WTC11 (cell line): ENCODE measurements at regions not wholly inside any gene's neighbourhood (a gene's known extent, or its start where the extent isn't known, plus 50 kb on each side); places are given as distances from the start of the nearest gene placed in this dataset.

Source experiments
- ATAC-seq: fragments of 200-7000 bp; cut with Tn5 transposase; 2 replicates; pipeline ENCODE4 v1.10.0; 2021; ENCODE audit warnings: mild to moderate bottlenecking, moderate library complexity
- CTCF ChIA-PET: fragments of 300-600 bp; sonication (Branson Sonifier 250); formaldehyde crosslinking; loops from one replicate; lab custom pipeline; 2021; ENCODE audit warnings: antibody characterized with exemption; lab: Charles Lee
- POLR2A ChIA-PET: fragments of 350-600 bp; sonication (Branson Sonifier 250); formaldehyde crosslinking; loops from one replicate; lab custom pipeline; 2021; ENCODE audit warnings: antibody characterized with exemption; lab: Charles Lee
- DNase-seq: peaks from one replicate; pipeline ENCODE4 v3.0.0; 2021; ENCODE audit warnings: low spot score
- H3K27ac Mint-ChIP-seq: 2 replicates; pipeline ENCODE4 v1.8.0; 2021; ENCODE audit warnings: mixed read lengths
- H3K27me3 Mint-ChIP-seq: 2 replicates; pipeline ENCODE4 v1.8.0; 2021; ENCODE audit warnings: low read depth, mild to moderate bottlenecking, moderate library complexity, mixed read lengths
- H3K36me3 Mint-ChIP-seq: 2 replicates; pipeline ENCODE4 v1.8.0; 2021; ENCODE audit warnings: mixed read lengths
- H3K4me1 Mint-ChIP-seq: 2 replicates; pipeline ENCODE4 v1.8.0; 2022; ENCODE audit warnings: mixed read lengths
- H3K4me3 Mint-ChIP-seq: 2 replicates; pipeline ENCODE4 v1.8.0; 2021; ENCODE audit warnings: mild to moderate bottlenecking, moderate library complexity, mixed read lengths
- H3K9me3 Mint-ChIP-seq: 2 replicates; pipeline ENCODE4 v1.8.0; 2021; ENCODE audit warnings: mixed read lengths
- ATF1 ChIP-seq: sonication (generic); formaldehyde crosslinking; IDR thresholded peaks from 2 replicates; pipeline ENCODE4 v1.8.1; 2023; ENCODE audit warnings: mild to moderate bottlenecking, moderate library complexity, missing genetic modification reagents
- ATF3 ChIP-seq: sonication (generic); formaldehyde crosslinking; conservative IDR thresholded peaks from 2 replicates; pipeline ENCODE4 v1.8.1; 2022; ENCODE audit warnings: mild to moderate bottlenecking, missing genetic modification reagents
- CREB1 ChIP-seq: sonication (generic); formaldehyde crosslinking; IDR thresholded peaks from 2 replicates; pipeline ENCODE4 v1.8.0; 2023; ENCODE audit warnings: mild to moderate bottlenecking, missing genetic modification reagents
- CTCF ChIP-seq: fragments of 200-600 bp; IDR thresholded peaks from 2 replicates; pipeline ENCODE4 v1.8.0; 2022; ENCODE audit warnings: antibody characterized with exemption
- E2F1 ChIP-seq: sonication (generic); formaldehyde crosslinking; IDR thresholded peaks from 2 replicates; pipeline ENCODE4 v1.8.0; 2022; ENCODE audit warnings: mild to moderate bottlenecking, missing genetic modification reagents
- EMX1 ChIP-seq: fragments of 250-450 bp; sonication (Bioruptor Pico); IDR thresholded peaks from 2 replicates; pipeline ENCODE4 v1.8.0; 2021; ENCODE audit warnings: mild to moderate bottlenecking
- HMGXB4 ChIP-seq: sonication (generic); formaldehyde crosslinking; IDR thresholded peaks from 2 replicates; pipeline ENCODE4 v1.8.1; 2023; ENCODE audit warnings: mild to moderate bottlenecking, moderate library complexity, missing genetic modification reagents
- IRF1 ChIP-seq: sonication (generic); formaldehyde crosslinking; IDR thresholded peaks from 2 replicates; pipeline ENCODE4 v1.8.0; 2023; ENCODE audit warnings: missing genetic modification reagents
- IRF2 ChIP-seq: sonication (generic); formaldehyde crosslinking; IDR thresholded peaks from 2 replicates; pipeline ENCODE4 v1.8.0; 2022; ENCODE audit warnings: low read depth, missing genetic modification reagents, borderline replicate concordance
- JAZF1 ChIP-seq: fragments of 250-450 bp; sonication (Bioruptor Pico); IDR thresholded peaks from 2 replicates; pipeline ENCODE4 v1.9.0; 2021; ENCODE audit warnings: moderate library complexity, mild to moderate bottlenecking, inconsistent platforms
- MAX ChIP-seq: sonication (generic); formaldehyde crosslinking; IDR thresholded peaks from 2 replicates; pipeline ENCODE4 v1.8.0; 2022; ENCODE audit warnings: mild to moderate bottlenecking, missing genetic modification reagents
- MLX ChIP-seq: sonication (generic); formaldehyde crosslinking; IDR thresholded peaks from 2 replicates; pipeline ENCODE4 v1.8.1; 2023; ENCODE audit warnings: mild to moderate bottlenecking, missing genetic modification reagents, moderate library complexity
- MXD4 ChIP-seq: fragments of 250-450 bp; sonication (Bioruptor Pico); IDR thresholded peaks from 2 replicates; pipeline ENCODE4 v1.8.0; 2021; ENCODE audit warnings: mild to moderate bottlenecking, moderate library complexity, borderline replicate concordance
- NFE2L1 ChIP-seq: sonication (generic); formaldehyde crosslinking; IDR thresholded peaks from 2 replicates; pipeline ENCODE4 v1.8.1; 2023; ENCODE audit warnings: missing genetic modification reagents
- NFYB ChIP-seq: sonication (generic); formaldehyde crosslinking; conservative IDR thresholded peaks from 2 replicates; pipeline ENCODE4 v1.8.0; 2022; ENCODE audit warnings: low read depth, missing genetic modification reagents
- OVOL2 ChIP-seq: fragments of 250-450 bp; sonication (Bioruptor Pico); IDR thresholded peaks from 2 replicates; pipeline ENCODE4 v1.9.0; 2021; ENCODE audit warnings: mild to moderate bottlenecking, borderline replicate concordance
- SMAD3 ChIP-seq: sonication (generic); formaldehyde crosslinking; IDR thresholded peaks from 2 replicates; pipeline ENCODE4 v1.8.0; 2022; ENCODE audit warnings: missing genetic modification reagents, mild to moderate bottlenecking, borderline replicate concordance
- SP1 ChIP-seq: sonication (generic); formaldehyde crosslinking; conservative IDR thresholded peaks from 2 replicates; pipeline ENCODE4 v1.8.1; 2022; ENCODE audit warnings: missing genetic modification reagents
- USF2 ChIP-seq: sonication (generic); formaldehyde crosslinking; IDR thresholded peaks from 2 replicates; pipeline ENCODE4 v1.8.1; 2023; ENCODE audit warnings: mild to moderate bottlenecking, missing genetic modification reagents, moderate library complexity
- ZBTB21 ChIP-seq: sonication (generic); formaldehyde crosslinking; IDR thresholded peaks from 2 replicates; pipeline ENCODE4 v1.8.1; 2023; ENCODE audit warnings: mild to moderate bottlenecking, missing genetic modification reagents, borderline replicate concordance
- ZNF138 ChIP-seq: sonication (generic); formaldehyde crosslinking; conservative IDR thresholded peaks from 2 replicates; pipeline ENCODE4 v1.8.1; 2022; ENCODE audit warnings: mild to moderate bottlenecking, moderate library complexity, missing genetic modification reagents
- ZNF281 ChIP-seq: sonication (generic); formaldehyde crosslinking; IDR thresholded peaks from 2 replicates; pipeline ENCODE4 v1.8.0; 2023; ENCODE audit warnings: mild to moderate bottlenecking, missing genetic modification reagents
- ZNF512 ChIP-seq: sonication (generic); formaldehyde crosslinking; IDR thresholded peaks from 2 replicates; pipeline ENCODE4 v1.8.1; 2022; ENCODE audit warnings: missing genetic modification reagents, borderline replicate concordance

- no peak for ATAC-seq
- DNase-seq: no peak
- Mint-ChIP-seq H3K4me1 (peaks cover 7% of the 10 kb centered on the region), H3K27me3 (no peaks in the 10 kb centered on the region), H3K9me3 (peaks cover 3% of the 10 kb centered on the region), H3K4me3 (no peak overlapping the region)
- CTCF ChIA-PET: no interaction called here
- POLR2A ChIA-PET: no interaction called here
- no peak for TF ChIP-seq ZNF281 (CRISPR knock-in tag)
- no peak for TF ChIP-seq SP1
- no peak for TF ChIP-seq ZNF512
- TF ChIP-seq NFE2L1 (CRISPR knock-in tag): no peak
- TF ChIP-seq EMX1: no peak
- TF ChIP-seq MXD4: no peak
- no peak for TF ChIP-seq ATF3 (CRISPR knock-in tag)
- no peak for TF ChIP-seq USF2
- no peak for TF ChIP-seq MAX
- no peak for TF ChIP-seq ATF1 (CRISPR knock-in tag)
- no peak for TF ChIP-seq JAZF1 (CRISPR knock-in tag)
- no peak for TF ChIP-seq MLX
- TF ChIP-seq OVOL2 (CRISPR knock-in tag): no peak
- no peak for TF ChIP-seq NFYB (CRISPR knock-in tag)
- TF ChIP-seq, all 79 proteins: peak for 0
- H3K36me3 Mint-ChIP-seq: no peaks in the 10 kb centered on the region
- no peak overlapping the region for H3K27ac Mint-ChIP-seq
Measured at GRCh38 chr14:55975281-55975910, 142.8 kb upstream of the PELI2 start.

- DNase-seq (no peak), ATAC-seq (no peak)
- peaks cover 10% of the 10 kb centered on the region for H3K9me3 Mint-ChIP-seq
- ChIA-PET POLR2A (no interaction called here), CTCF (no interaction called here)
- H3K27ac Mint-ChIP-seq: no peak overlapping the region
- peaks cover 7% of the 10 kb centered on the region for H3K4me1 Mint-ChIP-seq
- no peaks in the 10 kb centered on the region for H3K36me3 Mint-ChIP-seq
- no peak overlapping the region for H3K4me3 Mint-ChIP-seq
- no peaks in the 10 kb centered on the region for H3K27me3 Mint-ChIP-seq
- TF ChIP-seq HMGXB4 (CRISPR knock-in tag): no peak
- no peak for TF ChIP-seq ZNF138 (CRISPR knock-in tag)
- no peak for TF ChIP-seq CTCF
- TF ChIP-seq E2F1 (CRISPR knock-in tag): no peak
- TF ChIP-seq ZBTB21 (CRISPR knock-in tag): no peak
- no peak for TF ChIP-seq IRF1 (CRISPR knock-in tag)
- no peak for TF ChIP-seq SMAD3
- no peak for TF ChIP-seq JAZF1 (CRISPR knock-in tag)
- no peak for TF ChIP-seq CREB1 (CRISPR knock-in tag)
- TF ChIP-seq IRF2 (CRISPR knock-in tag): no peak
Measured at GRCh38 chr14:55976219-55976618, 142.0 kb upstream of the PELI2 start.
